ENCODE measurements at regions not wholly inside any gene's neighbourhood (a gene's known extent, or its start where the extent isn't known, plus 50 kb on each side); places are given as distances from the start of the nearest gene placed in this dataset.

DNA sequence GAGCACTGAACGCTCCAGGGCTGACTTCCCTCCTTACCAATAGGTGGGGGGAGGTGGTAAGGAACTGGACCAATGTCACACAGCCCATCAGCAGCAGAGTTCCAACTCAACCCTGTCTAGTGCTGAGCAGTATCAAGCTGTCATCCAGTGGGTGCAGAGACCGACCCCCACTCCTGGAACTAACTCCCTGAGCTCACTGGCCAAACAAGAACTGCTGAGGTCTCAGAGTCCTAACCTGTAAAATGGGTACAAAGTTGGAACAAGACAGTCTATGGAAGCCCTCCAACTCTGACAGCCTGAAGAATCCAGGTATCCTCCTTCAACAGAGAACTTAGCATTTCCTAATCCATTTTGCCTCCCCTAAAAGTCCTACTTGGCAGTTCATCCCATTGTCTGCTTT, 91.1 kb upstream of the CLMN start:
- FAIRE-seq: no peak

- FAIRE-seq: no peak
These were observed 90.0 kb upstream of the CLMN start for GRCh38 chr14:95409477-95410272.

DNA sequence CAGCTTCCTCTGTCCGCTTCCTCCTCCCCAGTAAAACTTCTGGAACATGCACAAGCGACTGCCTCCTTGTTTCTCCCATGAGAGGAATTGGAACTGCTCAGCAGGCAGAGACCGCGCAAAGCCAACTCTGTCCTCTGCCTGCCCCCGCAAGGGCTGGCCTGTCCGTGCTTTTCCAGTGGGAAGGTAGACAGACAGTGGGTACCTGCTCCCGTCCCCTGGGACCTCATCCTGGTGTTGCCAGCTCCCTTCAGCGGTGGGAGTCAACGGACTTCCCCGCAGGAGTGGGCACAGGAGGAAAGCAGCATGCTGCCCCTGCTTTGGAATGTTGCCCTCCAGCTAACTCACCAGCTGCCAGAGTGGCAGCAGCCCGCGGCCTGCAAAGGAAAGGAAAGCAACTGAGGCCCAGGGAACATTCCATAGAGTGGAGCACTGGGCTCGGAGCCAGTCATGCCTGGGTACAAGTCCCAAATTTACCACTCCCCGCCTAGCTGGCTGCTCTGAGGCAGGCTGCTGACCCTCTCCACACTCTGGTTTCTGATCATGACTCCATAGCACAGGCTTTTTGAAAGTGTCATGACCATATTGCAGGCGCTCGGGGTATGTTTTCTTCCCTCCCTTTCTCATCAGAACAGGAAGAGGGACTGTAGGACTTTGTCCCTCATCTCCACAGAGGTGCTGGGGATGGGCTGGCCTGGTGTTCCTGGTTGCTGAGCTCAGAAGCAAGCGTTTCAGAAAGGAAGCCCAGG, 89.2 kb upstream of the CLMN start:
- no peak for FAIRE-seq

DNA sequence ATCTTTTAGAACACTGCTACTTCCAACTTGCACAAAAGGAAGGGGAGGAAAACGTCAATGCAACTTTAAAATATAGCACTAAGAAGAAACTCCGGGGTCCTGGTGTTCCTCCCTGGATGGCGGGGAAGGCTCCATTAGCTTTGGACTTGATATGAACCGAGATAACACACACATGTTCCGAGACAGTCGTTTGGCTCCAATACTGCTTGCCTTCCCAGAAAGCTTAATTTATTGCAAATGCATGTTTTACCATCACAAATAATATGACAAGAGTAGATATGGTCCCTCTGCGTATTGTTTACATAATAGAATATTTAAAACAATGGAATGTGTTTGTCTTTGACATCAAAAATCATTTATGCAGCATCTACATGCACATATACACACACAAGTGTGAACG, 87.6 kb upstream of the CLMN start:
- no peak for FAIRE-seq

- no peak for FAIRE-seq
These were observed 87.1 kb upstream of the CLMN start for GRCh38 chr14:95406756-95407277.

DNA sequence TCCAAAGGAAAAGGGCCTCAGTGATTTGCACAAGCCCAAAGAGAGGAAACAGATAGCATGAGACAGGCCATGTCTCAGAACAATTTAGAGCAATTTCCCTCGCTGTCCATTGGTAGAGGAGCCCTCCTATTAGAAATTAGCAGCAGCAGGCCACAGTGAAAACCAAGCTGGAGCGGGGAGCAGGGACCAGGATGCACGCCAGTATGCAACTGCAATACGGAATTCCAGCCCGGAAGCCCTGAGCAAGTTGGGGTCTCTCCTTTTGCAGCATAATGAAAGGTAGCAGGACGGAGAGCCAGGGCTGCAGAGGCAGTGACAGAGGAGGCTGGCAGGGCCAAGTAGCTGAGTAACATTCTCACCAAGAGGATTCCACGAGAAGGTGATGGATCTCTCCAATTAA, 84.9 kb upstream of the CLMN start:
- FAIRE-seq: no peak

- no peak for FAIRE-seq
These were observed 82.9 kb upstream of the CLMN start for GRCh38 chr14:95402578-95402977.

- no peak for FAIRE-seq
These were observed 82.5 kb upstream of the CLMN start for GRCh38 chr14:95402176-95402575.

- no peak for FAIRE-seq
These were observed 79.2 kb upstream of the CLMN start for GRCh38 chr14:95398630-95399547.

GRCh38 chr14:95397325-95397724, 77.6 kb upstream of the CLMN start:
- FAIRE-seq: no peak

DNA sequence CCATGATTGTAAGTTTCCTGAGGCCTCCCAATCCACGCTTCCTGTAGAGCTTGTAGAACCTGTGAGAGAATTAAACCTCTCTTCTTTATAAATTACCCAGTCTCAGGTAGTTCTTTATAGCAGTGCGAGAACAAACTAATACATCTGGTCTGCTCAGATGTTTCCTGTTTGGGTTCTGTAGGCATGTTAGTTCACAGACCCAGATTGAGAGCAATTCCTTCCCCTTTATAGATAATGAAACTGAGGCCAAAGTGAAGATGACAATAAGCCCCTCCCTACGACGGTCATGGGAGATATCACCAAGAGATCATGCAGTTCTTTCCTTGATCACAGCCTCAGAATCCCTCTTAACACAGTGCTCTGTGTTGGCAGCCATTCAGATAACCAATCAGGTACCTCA, 76.5 kb upstream of the CLMN start:
- no peak for FAIRE-seq

DNA sequence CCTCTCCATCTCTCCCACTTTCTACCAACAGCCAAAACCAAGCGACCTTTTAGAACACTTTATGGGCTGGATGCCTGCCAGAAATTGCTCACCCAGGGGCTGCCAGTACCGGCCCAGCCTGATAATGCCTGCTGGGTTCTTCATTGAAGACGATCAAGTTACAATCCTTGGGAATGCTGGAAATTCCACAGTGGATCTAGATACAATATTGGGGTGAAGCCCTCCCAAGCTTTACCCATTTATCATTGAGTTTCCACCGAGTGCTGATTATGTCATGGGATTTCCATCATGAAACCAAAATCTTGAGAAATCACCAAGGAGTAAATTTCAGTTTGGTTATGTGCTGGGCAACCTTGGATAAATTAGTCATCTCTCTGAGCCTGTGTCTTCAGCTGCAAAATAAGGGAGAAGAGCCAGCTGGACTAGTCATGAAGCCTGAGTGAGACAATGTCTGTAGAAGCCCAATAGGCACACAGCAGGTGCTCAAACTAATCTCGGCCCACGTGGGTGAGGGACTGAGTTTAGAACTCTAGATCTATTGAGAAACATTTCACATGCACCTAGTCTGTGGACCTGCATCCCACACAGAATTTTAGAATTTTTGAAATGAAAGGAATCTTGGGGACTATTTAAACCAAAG, 75.5 kb upstream of the CLMN start:
- no peak for FAIRE-seq

DNA sequence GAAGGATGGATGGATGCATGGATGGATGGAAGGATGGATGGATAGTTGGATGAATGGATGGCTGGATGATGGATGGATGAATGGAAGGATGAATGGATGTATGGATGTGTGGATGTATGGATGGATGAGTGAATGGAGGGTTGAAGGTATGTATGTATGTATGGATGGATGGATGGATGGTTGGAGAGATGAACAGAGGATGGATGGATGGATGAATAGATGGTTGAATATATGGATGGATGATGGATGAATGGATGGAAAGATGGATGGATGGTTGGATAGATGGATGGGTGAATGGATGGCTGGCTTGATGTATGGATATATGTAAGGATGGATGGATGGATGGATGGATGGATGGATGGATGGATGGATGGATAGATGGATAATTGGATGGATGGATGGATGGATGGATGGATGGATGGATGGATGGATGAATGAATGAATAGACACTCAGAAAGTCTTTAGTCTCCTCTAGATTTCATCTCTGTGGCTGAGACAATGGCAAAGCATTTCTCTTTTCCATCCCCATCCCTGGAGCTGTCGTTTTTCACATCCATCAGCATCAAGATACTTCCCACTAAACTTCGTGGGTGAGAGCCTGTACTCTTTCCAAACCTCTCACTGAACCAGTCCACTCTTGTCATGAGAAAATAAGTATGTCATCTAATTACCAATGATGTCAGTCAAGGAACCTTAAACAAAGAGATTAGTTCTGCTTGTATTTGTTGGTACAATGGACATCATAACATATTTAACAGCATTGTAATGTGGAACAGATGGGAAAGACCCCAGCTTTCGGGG, 74.8 kb upstream of the CLMN start:
- FAIRE-seq: no peak

GRCh38 chr14:95392841-95393240, 73.1 kb upstream of the CLMN start:
- no peak for FAIRE-seq

GRCh38 chr14:95391331-95391730, 71.6 kb upstream of the CLMN start:
- FAIRE-seq: no peak

- FAIRE-seq: no peak
These were observed 69.8 kb upstream of the CLMN start for GRCh38 chr14:95389471-95390011.

GRCh38 chr14:95388699-95389098, 69.0 kb upstream of the CLMN start:
- FAIRE-seq: no peak

GRCh38 chr14:95387826-95388445, 68.2 kb upstream of the CLMN start:
- no peak for FAIRE-seq

DNA sequence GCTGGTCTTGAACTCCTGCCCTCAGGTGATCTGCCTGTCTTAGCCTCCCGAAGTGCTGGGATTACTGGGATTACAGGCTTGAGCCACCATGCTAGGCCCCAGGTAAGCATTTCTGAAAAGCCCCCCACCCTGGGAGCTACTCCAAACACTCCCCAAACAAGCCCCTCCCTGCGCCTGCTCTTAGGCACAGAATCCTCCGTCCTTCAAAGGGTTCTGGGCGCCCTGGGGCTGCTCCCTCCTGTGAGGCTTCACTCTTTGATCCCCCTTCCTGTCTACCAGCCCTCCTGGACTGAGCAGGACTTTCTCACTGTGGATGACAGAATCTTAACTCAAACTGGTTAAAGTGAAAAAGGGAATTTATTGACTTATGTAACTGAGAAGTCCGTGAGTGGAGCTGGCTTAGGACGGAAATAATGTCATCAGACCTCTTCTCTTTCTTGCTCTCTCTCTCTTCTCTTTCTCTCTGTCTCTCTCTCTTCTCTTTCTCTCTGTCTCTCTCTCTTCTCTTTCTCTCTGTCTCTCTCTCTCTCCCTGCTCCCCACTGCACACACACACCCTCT, 66.9 kb upstream of the CLMN start:
- FAIRE-seq: no peak

- FAIRE-seq: no peak
These were observed 66.0 kb upstream of the CLMN start for GRCh38 chr14:95385701-95386100.

DNA sequence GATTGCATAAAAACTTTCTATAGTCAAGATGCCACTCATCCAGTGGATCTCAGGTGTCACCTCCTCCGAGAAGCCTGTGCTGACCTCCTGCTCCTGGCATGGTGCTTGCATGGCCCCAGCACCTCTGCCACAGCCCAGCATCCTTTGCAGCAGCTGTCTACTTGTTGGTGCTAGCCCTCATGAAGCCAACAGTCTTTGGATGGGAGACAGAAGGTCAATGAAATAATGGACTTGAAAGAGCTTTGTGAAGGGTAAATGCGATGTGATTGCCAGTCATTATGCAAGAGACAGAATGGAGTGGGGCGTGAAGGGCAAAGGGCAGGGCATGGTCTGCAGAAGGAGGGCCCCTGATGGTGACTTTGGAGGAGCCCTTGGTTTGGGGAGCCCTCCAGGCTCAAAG, 63.0 kb upstream of the CLMN start:
- FAIRE-seq: no peak
